IMR-90 (cell line): ENCODE measurements at regions not wholly inside any gene's neighbourhood (a gene's known extent, or its start where the extent isn't known, plus 50 kb on each side); places are given as distances from the start of the nearest gene placed in this dataset.

ENCODE experiments used
- BHLHE40 ChIP-seq: fragments of 150-350 bp; IDR thresholded peaks from 2 replicates; pipeline ENCODE4 v1.6.1; 2016; ENCODE audit warnings: mild to moderate bottlenecking, low read depth, low read length
- CEBPB ChIP-seq: IDR thresholded peaks from 2 replicates; pipeline ENCODE4 v1.6.1; 2012; ENCODE audit warnings: low read depth, low read length, improper control_type of control experiment
- CTCF ChIP-seq: conservative IDR thresholded peaks from 2 replicates; pipeline ENCODE4 v1.5.1; 2012; ENCODE audit warnings: mild to moderate bottlenecking, low read depth, low read length, improper control_type of control experiment
- FOS ChIP-seq: fragments of 150-350 bp; IDR thresholded peaks from 2 replicates; pipeline ENCODE4 v1.6.1; 2016; ENCODE audit warnings: low read depth, low read length
- MAFK ChIP-seq: IDR thresholded peaks from 2 replicates; pipeline ENCODE4 v1.6.1; 2012; ENCODE audit warnings: low read depth, low read length, improper control_type of control experiment
- MXI1 ChIP-seq: IDR thresholded peaks from 2 replicates; pipeline ENCODE4 v1.6.1; 2012; ENCODE audit warnings: low read depth, mild to moderate bottlenecking, low read length, moderate library complexity, borderline replicate concordance
- NFE2L2 ChIP-seq: fragments of 150-350 bp; IDR thresholded peaks from 2 replicates; pipeline ENCODE4 v1.6.1; 2016; ENCODE audit warnings: low read depth, mild to moderate bottlenecking, low read length
- POLR2A ChIP-seq: IDR thresholded peaks from 2 replicates; pipeline ENCODE4 v1.6.1; 2012; ENCODE audit warnings: mild to moderate bottlenecking, low read depth, low read length
- RCOR1 ChIP-seq: IDR thresholded peaks from 2 replicates; pipeline ENCODE4 v1.6.1; 2012; ENCODE audit warnings: mild to moderate bottlenecking, low read length, improper control_type of control experiment; ENCODE audit not compliant: insufficient replicate concordance
- USF2 ChIP-seq: fragments of 150-350 bp; IDR thresholded peaks from 2 replicates; pipeline ENCODE4 v1.6.1; 2017; ENCODE audit warnings: mild to moderate bottlenecking, antibody characterized with exemption, low read length, low read depth

GRCh38 chr5:124986667-124987066 lies 240.2 kb upstream of the ZNF608 start:
- TF ChIP-seq BHLHE40 (no peak), CTCF (no peak), RCOR1 (no peak), POLR2A (no peak), NFE2L2 (no peak), CEBPB (0 out of 2 replicates have a peak, but pooled peaks have one; percentile 14), MAFK (no peak), MXI1 (no peak), USF2 (no peak), FOS (no peak)
